H1 (cell line): ENCODE measurements at regions not wholly inside any gene's neighbourhood (a gene's known extent, or its start where the extent isn't known, plus 50 kb on each side); places are given as distances from the start of the nearest gene placed in this dataset.

Source experiments
- ATF2 ChIP-seq: IDR thresholded peaks from 2 replicates; pipeline ENCODE4 v1.6.1; 2012; ENCODE audit warnings: low read length, inconsistent platforms
- CHD1 ChIP-seq: IDR thresholded peaks from 2 replicates; pipeline ENCODE4 v1.6.1; 2012; ENCODE audit warnings: low read depth, low read length, improper control_type of control experiment
- CHD2 ChIP-seq: IDR thresholded peaks from 2 replicates; pipeline ENCODE4 v1.6.1; 2012; ENCODE audit warnings: low read length, improper control_type of control experiment
- GTF2F1 ChIP-seq: IDR thresholded peaks from 2 replicates; pipeline ENCODE4 v1.6.1; 2012; ENCODE audit warnings: low read depth, low read length, improper control_type of control experiment, borderline replicate concordance
- PHF8 ChIP-seq: fragments of 200-600 bp; sonication (generic); conservative IDR thresholded peaks from 2 replicates; pipeline ENCODE4 v1.7.1; 2012; ENCODE audit warnings: low read depth, mild to moderate bottlenecking, inconsistent platforms, low read length, moderate library complexity
- RBBP5 ChIP-seq: IDR thresholded peaks from 2 replicates; pipeline ENCODE4 v1.7.1; 2012; ENCODE audit warnings: low read depth, mild to moderate bottlenecking, inconsistent platforms, low read length, moderate library complexity, borderline replicate concordance
- RNF2 ChIP-seq: fragments of 200-900, 300-1000 bp; sonication (generic); IDR thresholded peaks from 2 replicates; pipeline ENCODE4 v1.7.1; 2016; ENCODE audit warnings: borderline replicate concordance, low read depth, mild to moderate bottlenecking, antibody characterized with exemption, low read length; ENCODE audit not compliant: poor library complexity, severe bottlenecking; ENCODE audit errors: missing control alignments
- USF2 ChIP-seq: IDR thresholded peaks from 2 replicates; pipeline ENCODE4 v1.6.1; 2011; ENCODE audit warnings: low read length, improper control_type of control experiment

- TF ChIP-seq ATF2: no peak
- TF ChIP-seq RBBP5: no peak
- no peak for TF ChIP-seq CHD1
- no peak for TF ChIP-seq RNF2
- TF ChIP-seq USF2: no peak
- no peak for TF ChIP-seq CHD2
- TF ChIP-seq PHF8: no peak
- no peak for TF ChIP-seq GTF2F1
These were observed 192.7 kb upstream of the TFAP2D start (continued) for GRCh38 chr6:50520326-50521266.
